ENCODE measurements at regions not wholly inside any gene's neighbourhood (a gene's known extent, or its start where the extent isn't known, plus 50 kb on each side); places are given as distances from the start of the nearest gene placed in this dataset.

DNA sequence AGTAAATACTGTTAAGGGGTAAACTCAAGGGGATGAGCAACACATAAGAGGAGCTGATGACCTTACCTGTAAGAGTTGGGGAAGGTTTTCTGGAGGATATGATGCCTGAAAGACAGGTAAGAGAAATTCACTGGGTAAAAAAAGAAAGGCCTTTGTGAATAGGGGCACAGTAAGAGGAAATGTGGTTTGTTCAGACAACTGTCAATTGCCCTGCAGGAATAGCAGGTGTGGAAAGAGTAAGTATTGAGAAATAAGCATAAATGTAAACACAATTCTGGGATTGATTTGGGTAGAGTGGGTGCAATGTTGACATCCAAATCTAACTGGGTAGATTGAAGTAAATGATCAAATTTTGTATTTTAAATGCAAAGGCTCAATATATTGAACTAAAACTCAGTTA lies 670.0 kb downstream of the DHX35 start:
- H3K36me3 Mint-ChIP-seq (ENCODE audit: low read depth) = peaks cover under 1% of the 10 kb centered on the region; the same call in 1 of the 2 replicates
- no peak for DNase-seq
- H3K9me3 Mint-ChIP-seq = peaks cover 21% of the 10 kb centered on the region
- H3K27ac Mint-ChIP-seq = no peak overlapping the region
- H3K4me1 Mint-ChIP-seq (ENCODE audit: low read depth) = no peaks in the 10 kb centered on the region
- peaks cover 1% of the 10 kb centered on the region for H3K27me3 Mint-ChIP-seq (ENCODE audit: insufficient read depth)
- H3K4me3 Mint-ChIP-seq = no peak overlapping the region
- TF ChIP-seq, protein P1, sequence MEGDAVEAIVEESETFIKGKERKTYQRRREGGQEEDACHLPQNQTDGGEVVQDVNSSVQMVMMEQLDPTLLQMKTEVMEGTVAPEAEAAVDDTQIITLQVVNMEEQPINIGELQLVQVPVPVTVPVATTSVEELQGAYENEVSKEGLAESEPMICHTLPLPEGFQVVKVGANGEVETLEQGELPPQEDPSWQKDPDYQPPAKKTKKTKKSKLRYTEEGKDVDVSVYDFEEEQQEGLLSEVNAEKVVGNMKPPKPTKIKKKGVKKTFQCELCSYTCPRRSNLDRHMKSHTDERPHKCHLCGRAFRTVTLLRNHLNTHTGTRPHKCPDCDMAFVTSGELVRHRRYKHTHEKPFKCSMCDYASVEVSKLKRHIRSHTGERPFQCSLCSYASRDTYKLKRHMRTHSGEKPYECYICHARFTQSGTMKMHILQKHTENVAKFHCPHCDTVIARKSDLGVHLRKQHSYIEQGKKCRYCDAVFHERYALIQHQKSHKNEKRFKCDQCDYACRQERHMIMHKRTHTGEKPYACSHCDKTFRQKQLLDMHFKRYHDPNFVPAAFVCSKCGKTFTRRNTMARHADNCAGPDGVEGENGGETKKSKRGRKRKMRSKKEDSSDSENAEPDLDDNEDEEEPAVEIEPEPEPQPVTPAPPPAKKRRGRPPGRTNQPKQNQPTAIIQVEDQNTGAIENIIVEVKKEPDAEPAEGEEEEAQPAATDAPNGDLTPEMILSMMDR (IDR thresholded peaks at IDR 0.05) = no peak

DNA sequence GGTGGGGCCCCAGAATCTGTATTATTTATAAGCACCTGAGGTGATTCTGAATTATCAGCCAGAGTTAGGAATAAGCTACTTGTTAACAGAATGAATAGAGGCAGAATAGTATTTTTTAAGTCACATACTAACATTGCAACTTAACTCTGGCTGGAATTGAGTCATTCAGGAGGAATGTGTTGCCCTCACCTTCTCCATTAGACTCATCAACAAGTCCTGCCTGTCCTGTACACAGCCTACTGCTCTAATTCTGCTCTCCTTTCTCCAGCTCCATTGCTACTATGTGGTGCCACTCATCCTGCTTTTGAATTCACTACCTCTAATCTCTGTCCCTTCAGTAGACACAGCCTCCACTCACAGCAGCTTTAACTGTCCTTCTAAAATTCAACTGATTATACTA lies 669.4 kb downstream of the DHX35 start:
- peaks cover 15% of the 10 kb centered on the region for H3K9me3 Mint-ChIP-seq
- no peak for DNase-seq
- TF ChIP-seq, protein P1 (IDR thresholded peaks at IDR 0.05) = no peak
- no peaks in the 10 kb centered on the region for H3K36me3 Mint-ChIP-seq (ENCODE audit: low read depth)
- no peak overlapping the region for H3K4me3 Mint-ChIP-seq
- peaks cover 1% of the 10 kb centered on the region for H3K27me3 Mint-ChIP-seq (ENCODE audit: insufficient read depth)
- no peaks in the 10 kb centered on the region for H3K4me1 Mint-ChIP-seq (ENCODE audit: low read depth)
- H3K27ac Mint-ChIP-seq = no peak overlapping the region

DNA sequence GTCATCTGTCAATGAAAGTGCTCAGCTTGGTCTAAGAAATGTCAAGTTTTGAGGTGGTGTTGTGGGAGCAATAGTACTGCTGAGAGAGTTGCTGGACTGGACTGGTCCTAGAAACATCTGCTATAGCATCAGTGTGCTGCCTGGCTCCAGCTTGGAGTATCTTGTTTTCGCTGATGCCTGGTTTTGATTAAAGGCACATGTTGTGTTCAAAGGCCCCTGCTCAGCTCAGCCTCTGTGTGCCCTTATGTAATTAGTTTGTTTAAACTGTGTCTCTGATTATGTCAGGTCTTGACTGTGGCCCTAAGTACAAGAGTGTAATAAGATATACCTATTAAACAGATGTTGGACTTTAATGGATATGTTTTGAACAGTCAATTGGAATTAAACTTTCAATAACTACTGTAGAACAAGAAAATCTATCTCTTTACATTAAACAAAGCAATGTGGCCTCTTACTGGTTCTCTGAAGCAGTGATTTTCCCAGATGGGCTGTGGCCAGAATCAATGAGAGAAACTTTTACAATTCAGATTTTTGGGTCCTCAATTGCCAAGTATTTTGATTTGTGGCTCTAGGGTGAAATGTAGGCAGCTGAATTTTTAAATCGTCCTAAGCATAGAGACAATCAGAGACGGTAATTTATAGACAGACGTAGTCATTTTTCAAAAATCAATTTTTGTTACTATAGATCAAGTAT lies 668.2 kb downstream of the DHX35 start:
- DNase-seq = no peak
- no peak overlapping the region for H3K27ac Mint-ChIP-seq
- no peaks in the 10 kb centered on the region for H3K36me3 Mint-ChIP-seq (ENCODE audit: low read depth)
- H3K4me3 Mint-ChIP-seq = no peak overlapping the region
- TF ChIP-seq, protein P1 (IDR thresholded peaks at IDR 0.05) = no peak
- H3K27me3 Mint-ChIP-seq (ENCODE audit: insufficient read depth) = peaks cover 1% of the 10 kb centered on the region; the same call in 1 of the 2 replicates
- H3K4me1 Mint-ChIP-seq (ENCODE audit: low read depth) = no peaks in the 10 kb centered on the region
- H3K9me3 Mint-ChIP-seq = peaks cover 11% of the 10 kb centered on the region

DNA sequence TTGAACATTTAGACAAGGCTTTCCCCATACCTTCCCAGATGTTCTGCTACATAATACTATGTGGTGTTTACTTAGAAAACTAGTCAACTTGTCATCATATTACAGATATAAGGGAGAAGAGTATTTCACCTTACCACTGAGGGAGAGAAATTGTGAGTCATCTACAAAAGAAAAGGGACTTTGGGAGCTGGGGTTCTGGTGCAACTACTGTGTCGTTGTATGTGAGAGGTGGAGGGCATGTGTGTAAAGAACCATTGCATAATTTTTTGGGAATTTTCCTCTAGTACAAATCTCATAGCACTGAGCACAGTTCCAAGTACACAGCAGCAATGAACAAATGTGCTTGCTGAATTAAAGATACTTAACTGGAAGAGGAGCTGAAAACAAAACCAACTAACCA lies 665.6 kb downstream of the DHX35 start:
- no peaks in the 10 kb centered on the region for H3K4me1 Mint-ChIP-seq (ENCODE audit: low read depth)
- H3K27me3 Mint-ChIP-seq (ENCODE audit: insufficient read depth) = peaks cover 1% of the 10 kb centered on the region; the same call in 1 of the 2 replicates
- peaks cover 34% of the 10 kb centered on the region for H3K9me3 Mint-ChIP-seq
- TF ChIP-seq, protein P1 (IDR thresholded peaks at IDR 0.05) = no peak
- H3K4me3 Mint-ChIP-seq = no peak overlapping the region
- no peak for DNase-seq
- no peaks in the 10 kb centered on the region for H3K36me3 Mint-ChIP-seq (ENCODE audit: low read depth)
- H3K27ac Mint-ChIP-seq = no peak overlapping the region

DNA sequence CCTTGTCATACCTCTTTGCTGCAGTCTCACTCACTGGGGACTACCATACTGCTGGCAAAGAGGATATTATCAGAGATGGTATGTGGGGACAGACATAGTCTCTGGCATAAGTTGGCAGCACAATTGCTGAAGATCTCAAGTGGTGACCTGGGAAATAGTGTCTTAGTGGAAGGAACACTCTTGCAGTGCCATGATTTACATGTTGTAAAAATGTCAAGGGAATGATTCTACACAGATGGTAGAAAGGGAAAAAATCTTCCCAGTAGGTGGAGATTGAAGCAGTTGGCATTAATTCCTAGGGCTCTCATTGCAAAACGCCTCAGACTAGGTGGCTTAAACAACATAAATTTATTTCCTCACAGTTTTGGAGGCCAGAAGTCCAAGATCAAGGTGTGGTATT lies 662.2 kb downstream of the DHX35 start:
- Mint-ChIP-seq H3K36me3 (ENCODE audit: low read depth) (no peaks in the 10 kb centered on the region), H3K4me1 (ENCODE audit: low read depth) (no peaks in the 10 kb centered on the region), H3K27ac (no peak overlapping the region), H3K4me3 (no peak overlapping the region), H3K9me3 (peaks cover 32% of the 10 kb centered on the region), H3K27me3 (ENCODE audit: insufficient read depth) (peaks cover 1% of the 10 kb centered on the region; the same call in 1 of the 2 replicates)
- DNase-seq = no peak
- TF ChIP-seq, protein P1 (IDR thresholded peaks at IDR 0.05) = no peak
